GM21786 (cell line): ENCODE measurements at regions not wholly inside any gene's neighbourhood (a gene's known extent, or its start where the extent isn't known, plus 50 kb on each side); places are given as distances from the start of the nearest gene placed in this dataset.

Experiments used
- ATAC-seq: cut with Tn5 transposase; IDR thresholded peaks from one replicate; pipeline ENCODE4 v1.9.1; 2021; ENCODE audit not compliant: unreplicated experiment

DNA sequence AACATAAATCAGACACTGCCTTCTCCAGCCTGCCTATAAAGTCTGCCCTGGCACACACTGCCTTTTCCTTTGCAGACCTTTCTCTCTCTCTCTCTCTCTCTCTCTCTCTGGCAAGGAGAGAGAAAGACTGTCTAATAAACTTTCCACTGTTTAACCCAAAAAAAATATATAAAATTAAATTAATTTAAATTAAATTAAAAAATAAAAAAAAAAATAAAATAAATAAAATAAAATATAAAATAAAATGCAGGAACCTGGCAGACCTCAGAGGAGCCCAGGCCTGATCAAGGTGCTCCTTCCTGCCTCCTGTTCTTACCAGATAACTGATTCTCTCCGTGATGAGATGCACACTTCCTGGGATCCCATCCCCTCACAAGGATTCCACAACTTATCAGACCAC, 103.9 kb upstream of the VASH1 start:
- ATAC-seq = no peak

- ATAC-seq = no peak
Observed at GRCh38 chr14:76657846-76658245, 103.4 kb upstream of the VASH1 start.

DNA sequence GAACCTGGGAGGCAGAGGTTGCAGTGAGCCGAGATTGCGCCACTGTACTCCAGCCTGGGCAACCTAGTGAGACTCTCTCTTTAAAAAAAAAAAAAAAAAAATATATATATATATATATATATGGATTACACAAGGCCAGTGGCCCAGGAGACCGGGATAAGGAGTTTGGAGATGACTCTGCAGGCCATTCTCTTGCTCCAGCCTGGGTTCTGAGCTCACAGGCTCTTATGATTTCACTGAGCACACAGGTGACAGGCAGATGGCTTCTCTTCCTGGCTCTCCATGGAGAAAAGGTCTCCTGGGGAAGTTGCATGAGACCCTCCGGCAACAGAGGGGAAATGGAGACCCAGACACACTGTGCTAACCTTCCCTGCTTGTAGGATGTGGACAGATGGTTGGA, 98.7 kb upstream of the VASH1 start:
- ATAC-seq = no peak

DNA sequence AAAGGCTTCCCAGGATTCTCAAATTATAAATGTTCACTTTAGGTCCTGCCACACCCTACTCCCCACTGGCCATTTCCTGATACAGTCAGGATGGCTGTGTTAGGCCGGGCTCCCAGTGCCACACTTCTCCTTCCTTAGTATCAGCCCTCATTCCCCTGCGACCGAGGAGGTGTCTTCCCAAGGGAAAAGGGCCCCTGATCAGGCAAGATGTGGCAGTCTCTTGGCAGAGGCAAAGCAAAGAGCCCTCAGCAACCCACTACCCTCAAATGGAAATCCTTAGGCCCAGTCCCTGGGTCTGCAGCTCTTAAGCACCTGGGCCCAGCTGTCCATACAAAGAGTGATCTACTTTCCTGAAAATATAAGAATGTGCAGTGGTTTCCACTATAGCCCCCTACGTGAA, 96.5 kb upstream of the VASH1 start:
- ATAC-seq = no peak

- no peak for ATAC-seq
Observed at GRCh38 chr14:76666746-76667145, 94.5 kb upstream of the VASH1 start.

GRCh38 chr14:76669770-76670169, 91.5 kb upstream of the VASH1 start:
- no peak for ATAC-seq

GRCh38 chr14:76672123-76672522, 89.1 kb upstream of the VASH1 start:
- no peak for ATAC-seq

DNA sequence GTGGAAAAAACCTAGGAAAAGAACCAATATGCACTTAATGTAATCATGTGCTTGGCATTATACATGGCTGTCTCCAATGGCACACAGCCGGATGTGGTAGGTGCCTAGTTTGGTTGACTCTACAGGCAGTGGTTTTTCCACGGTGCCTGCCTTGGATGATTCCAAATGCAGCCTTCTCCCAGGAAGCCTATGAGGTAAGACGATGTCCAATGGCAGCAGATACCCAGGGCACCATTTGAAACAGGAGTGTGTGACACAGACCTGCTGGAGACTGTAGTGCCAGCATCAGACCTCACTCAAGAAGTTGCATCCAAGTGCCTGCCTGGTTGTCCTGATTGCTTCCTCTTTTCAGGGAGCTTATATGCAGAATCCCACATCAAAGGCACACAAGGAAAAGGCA, 88.0 kb upstream of the VASH1 start:
- ATAC-seq = no peak

- no peak for ATAC-seq
Observed at GRCh38 chr14:76675046-76675445, 86.2 kb upstream of the VASH1 start.

DNA sequence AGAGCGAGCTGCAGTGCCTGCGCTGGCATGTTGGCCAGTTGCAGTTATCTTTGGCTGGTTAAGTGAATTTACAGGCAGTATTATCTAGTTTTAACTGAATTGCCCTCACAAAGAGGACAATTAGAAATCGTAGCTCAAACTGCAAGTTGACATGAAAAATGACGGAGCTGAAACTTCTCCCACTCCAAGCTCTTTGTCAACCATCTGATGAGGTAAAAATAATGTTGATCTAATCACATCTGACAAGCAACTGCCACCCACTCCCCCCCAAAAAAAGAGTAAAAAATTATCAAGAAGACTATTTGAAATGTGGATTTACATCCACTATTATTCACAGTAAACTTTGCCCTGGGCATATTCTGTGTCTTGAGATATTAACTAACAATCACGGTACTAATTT, 84.7 kb upstream of the VASH1 start:
- no peak for ATAC-seq

DNA sequence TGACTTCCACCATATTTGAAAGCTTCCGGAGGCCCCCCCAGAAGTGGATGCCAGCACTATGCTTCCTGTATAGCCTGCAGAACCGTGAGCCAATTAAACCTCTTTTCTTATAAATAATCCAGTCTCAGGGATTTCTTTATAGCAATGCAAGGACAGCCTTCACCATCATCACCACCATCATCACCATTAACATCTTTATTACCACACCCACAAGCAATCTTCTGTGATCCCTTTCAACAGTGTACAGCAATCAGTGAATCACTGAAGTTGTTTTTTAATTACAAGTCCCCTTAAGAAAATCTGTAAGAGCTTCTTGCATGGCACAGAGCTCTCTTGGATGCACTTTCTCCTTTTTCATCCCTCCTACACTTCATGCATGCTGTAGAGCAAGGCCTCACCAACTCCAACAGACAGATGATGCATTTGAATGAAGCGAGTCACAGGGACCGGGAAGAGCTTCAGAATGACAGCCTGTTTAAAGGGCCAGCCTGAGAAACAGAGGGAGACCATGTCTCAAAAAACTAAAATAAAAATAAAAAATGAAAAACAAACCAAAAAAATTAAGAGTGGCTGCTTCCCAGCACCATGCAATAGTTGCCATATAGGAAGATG, 83.6 kb upstream of the VASH1 start:
- ATAC-seq = no peak

DNA sequence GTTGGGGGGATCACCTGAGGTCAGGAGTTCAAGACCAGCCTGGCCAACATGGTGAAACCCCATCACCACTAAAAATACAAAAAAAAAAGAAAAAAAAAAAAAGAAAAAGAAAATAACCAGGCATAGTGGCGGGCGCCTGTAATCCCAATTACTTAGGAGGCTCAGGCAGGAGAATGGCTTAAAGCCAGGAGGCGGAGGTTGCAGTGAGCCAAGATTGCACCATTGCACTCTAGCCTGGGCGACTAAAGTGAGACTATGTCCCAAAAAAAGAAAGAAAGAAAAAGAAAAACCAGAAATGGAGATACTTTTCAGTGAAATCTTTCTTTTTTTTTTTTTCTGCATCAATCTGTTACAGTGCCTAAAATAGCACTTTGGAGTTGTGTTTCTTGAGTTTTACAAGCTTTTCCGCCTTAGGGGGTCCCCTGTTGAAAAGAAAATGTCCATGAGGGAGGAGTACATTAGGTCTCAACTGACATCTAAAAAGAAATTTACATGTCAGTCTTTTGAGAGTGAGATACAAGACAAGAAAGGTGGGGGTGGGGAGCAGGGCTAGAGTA, 82.9 kb upstream of the VASH1 start:
- ATAC-seq = no peak

GRCh38 chr14:76682367-76682766, 78.9 kb upstream of the VASH1 start:
- ATAC-seq = no peak

- no peak for ATAC-seq
Observed at GRCh38 chr14:76686646-76687045, 74.6 kb upstream of the VASH1 start.

- no peak for ATAC-seq
Observed at GRCh38 chr14:76687611-76688382, 73.5 kb upstream of the VASH1 start.

DNA sequence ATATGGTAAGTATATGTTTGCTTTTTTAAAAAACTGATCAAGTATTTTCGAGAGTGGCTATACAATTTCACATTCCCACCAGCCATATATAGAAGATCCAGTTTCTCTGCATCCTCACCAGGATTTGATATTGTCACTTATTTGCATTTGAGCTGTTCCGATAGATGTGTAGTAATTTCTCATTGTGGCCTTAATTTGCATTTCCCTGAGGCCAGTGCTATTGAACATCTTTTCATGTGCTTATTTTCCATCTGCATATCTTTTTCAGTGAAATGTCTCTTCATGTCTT, 72.9 kb upstream of the VASH1 start:
- no peak for ATAC-seq

- no peak for ATAC-seq
Observed at GRCh38 chr14:76690502-76691105, 70.7 kb upstream of the VASH1 start.

GRCh38 chr14:76694106-76694505, 67.2 kb upstream of the VASH1 start:
- ATAC-seq = no peak

GRCh38 chr14:76695263-76695920, 65.9 kb upstream of the VASH1 start:
- no peak for ATAC-seq

DNA sequence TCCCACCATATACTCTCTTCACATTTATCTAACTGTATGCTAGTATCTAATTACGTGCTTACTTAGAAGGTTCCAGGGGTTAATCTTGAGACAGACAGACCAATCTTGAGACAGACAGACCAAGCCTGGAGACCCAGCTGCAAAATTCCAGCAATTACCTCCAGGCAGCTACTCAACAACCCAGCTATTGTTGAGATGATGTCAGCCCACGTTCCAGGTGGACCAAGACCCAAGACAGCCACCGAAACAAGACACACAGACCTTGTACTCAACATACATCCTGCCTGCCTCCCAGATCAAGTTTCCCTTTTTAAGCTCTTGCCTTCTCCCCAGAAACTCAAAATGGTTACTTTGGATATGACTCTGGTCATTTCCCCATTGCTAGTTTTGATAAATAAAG, 64.9 kb upstream of the VASH1 start:
- no peak for ATAC-seq

DNA sequence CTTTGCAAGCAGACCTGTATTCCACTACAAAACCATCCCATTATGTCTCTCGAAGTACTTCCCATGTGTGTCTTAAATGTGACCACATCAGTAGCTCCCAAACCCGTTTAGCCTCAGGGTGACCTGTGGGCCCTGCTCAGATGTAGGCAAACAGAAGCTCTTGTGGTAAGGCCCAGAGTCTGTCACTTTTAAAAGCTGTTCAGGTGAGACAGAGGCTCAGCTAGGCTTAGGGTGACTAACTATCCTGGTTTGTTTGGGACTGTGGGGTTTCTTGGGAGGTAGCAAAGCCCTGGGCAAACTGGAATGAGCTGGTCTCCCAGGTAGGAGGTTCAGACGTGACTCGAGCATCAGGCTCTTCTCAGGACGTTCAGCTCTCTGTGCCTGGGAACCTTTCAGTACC, 64.5 kb upstream of the VASH1 start:
- ATAC-seq = no peak
